ENCODE measurements at regions not wholly inside any gene's neighbourhood (a gene's known extent, or its start where the extent isn't known, plus 50 kb on each side); places are given as distances from the start of the nearest gene placed in this dataset.
"Not testable (repeated sequence)": the region's sequence is repeated elsewhere in the genome, so short reads cannot be mapped to it uniquely, and the experiment has no call there.

DNA sequence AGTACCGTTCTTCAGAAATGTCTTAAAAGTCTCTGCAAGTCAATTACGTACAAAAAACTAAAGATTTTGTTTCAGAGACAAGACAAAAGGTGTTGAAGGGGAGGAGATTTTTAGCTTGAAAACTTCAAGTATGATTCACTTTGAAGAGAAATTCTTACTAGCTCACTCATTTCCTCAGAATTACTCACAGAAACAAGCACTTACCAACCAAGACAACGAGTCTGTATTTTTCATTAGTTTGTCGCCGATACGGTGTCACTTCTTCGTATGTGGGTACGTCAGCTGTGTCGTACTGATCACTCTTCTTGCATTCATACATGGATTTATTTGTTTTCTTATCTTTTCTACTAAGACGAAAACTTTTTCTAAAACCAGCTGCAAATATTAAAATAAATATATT lies 90.6 kb upstream of the ODAD2 start:
- Histone ChIP-seq H3K27me3 (ENCODE audit: control insufficient read depth in 1 of 2, insufficient read depth in 2 of 2, low read length in 2 of 2) (no peaks in the 10 kb centered on the region), H3K4me1 (ENCODE audit: insufficient read depth, low read length) (no peaks in the 10 kb centered on the region), H3K9ac (ENCODE audit: low read length) (no peak overlapping the region), H3K4me3 (ENCODE audit: low read depth in 1 of 2, low read length in 2 of 2) (no peak overlapping the region), H3K36me3 (ENCODE audit: insufficient read depth, low read length) (peaks cover 20% of the 10 kb centered on the region), H3K9me3 (ENCODE audit: low read length) (no peaks in the 10 kb centered on the region), H3K27ac (ENCODE audit: low read depth, low read length) (no peak overlapping the region)

DNA sequence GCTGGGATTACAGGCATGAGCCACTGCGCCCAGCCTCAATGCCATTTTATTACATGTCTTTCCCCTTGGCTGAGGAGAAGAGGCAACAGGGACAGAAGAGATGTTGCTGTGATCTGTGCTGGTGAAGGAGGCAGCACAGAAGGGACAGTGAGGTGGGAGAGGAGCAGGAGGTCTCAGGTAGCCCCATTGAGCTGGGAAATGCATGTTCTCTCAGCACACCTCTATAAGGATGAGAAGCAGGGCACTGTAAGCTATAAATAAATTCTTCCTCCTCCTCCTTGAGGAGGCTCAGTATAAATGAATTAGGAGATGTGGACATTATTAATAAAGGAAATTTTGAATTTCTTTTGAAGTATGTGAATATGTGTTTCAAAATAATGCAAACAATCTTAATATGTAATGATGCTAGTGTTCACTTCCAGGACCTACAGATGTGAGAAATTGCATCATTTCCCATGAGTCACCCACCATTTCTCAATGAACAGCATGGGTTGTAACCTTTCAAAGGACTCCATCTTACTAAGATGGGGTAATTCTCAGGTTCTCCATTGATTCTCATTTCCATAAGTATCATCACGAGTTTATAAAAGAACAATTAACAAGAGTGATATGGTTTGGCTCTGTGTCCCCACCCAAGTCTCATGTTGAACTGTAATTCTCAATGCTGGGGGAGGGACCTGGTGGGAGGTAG lies 88.9 kb upstream of the ODAD2 start:
- no peak overlapping the region for H3K4me3 ChIP-seq (ENCODE audit: low read depth in 1 of 2, low read length in 2 of 2)
- H3K27me3 ChIP-seq (ENCODE audit: control insufficient read depth in 1 of 2, insufficient read depth in 2 of 2, low read length in 2 of 2): no peaks in the 10 kb centered on the region
- H3K36me3 ChIP-seq (ENCODE audit: insufficient read depth, low read length): peaks cover 20% of the 10 kb centered on the region
- H3K9me3 ChIP-seq (ENCODE audit: low read length): no peaks in the 10 kb centered on the region
- no peak overlapping the region for H3K27ac ChIP-seq (ENCODE audit: low read depth, low read length)
- no peaks in the 10 kb centered on the region for H3K4me1 ChIP-seq (ENCODE audit: insufficient read depth, low read length)
- no peak overlapping the region for H3K9ac ChIP-seq (ENCODE audit: low read length)

DNA sequence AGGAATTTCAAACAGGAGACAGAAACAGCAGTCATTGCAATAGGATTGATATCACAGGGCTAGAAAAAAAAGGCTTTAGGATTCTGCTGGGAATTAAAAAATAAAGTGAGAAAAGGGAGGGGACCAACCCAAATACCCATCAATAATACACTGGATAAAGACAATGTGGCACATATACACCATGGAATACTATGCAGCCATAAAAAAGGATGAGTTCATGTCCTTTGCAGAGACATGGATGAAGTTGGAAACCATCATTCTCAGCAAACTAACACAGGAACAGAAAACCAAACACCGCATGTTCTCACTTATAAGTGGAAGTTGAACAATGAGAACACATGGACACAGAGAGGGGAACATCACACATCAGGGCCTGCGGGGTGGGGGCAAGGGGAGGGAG lies 86.9 kb upstream of the ODAD2 start:
- H3K9me3 ChIP-seq (ENCODE audit: low read length); H3K27ac ChIP-seq (ENCODE audit: low read depth, low read length); H3K9ac ChIP-seq (ENCODE audit: low read length); H3K27me3 ChIP-seq (ENCODE audit: control insufficient read depth in 1 of 2, insufficient read depth in 2 of 2, low read length in 2 of 2); H3K4me3 ChIP-seq (ENCODE audit: low read depth in 1 of 2, low read length in 2 of 2); H3K4me1 ChIP-seq (ENCODE audit: insufficient read depth, low read length): not testable (repeated sequence)
- peaks cover 20% of the 10 kb centered on the region for H3K36me3 ChIP-seq (ENCODE audit: insufficient read depth, low read length)

GRCh38 chr10:28082885-28083284 lies 84.0 kb upstream of the ODAD2 start:
- Histone ChIP-seq H3K27ac (ENCODE audit: low read depth, low read length) (no peak overlapping the region), H3K9me3 (ENCODE audit: low read length) (no peaks in the 10 kb centered on the region), H3K9ac (ENCODE audit: low read length) (no peak overlapping the region), H3K36me3 (ENCODE audit: insufficient read depth, low read length) (peaks cover 8% of the 10 kb centered on the region), H3K4me1 (ENCODE audit: insufficient read depth, low read length) (peaks cover 6% of the 10 kb centered on the region), H3K4me3 (ENCODE audit: low read depth in 1 of 2, low read length in 2 of 2) (no peak overlapping the region), H3K27me3 (ENCODE audit: control insufficient read depth in 1 of 2, insufficient read depth in 2 of 2, low read length in 2 of 2) (no peaks in the 10 kb centered on the region)

GRCh38 chr10:28082316-28082715 lies 83.4 kb upstream of the ODAD2 start:
- H3K9me3 ChIP-seq (ENCODE audit: low read length): no peaks in the 10 kb centered on the region
- peaks cover 4% of the 10 kb centered on the region for H3K36me3 ChIP-seq (ENCODE audit: insufficient read depth, low read length)
- no peak overlapping the region for H3K4me3 ChIP-seq (ENCODE audit: low read depth in 1 of 2, low read length in 2 of 2)
- peaks cover 7% of the 10 kb centered on the region for H3K4me1 ChIP-seq (ENCODE audit: insufficient read depth, low read length)
- H3K27me3 ChIP-seq (ENCODE audit: control insufficient read depth in 1 of 2, insufficient read depth in 2 of 2, low read length in 2 of 2): no peaks in the 10 kb centered on the region
- H3K9ac ChIP-seq (ENCODE audit: low read length): no peak overlapping the region
- no peak overlapping the region for H3K27ac ChIP-seq (ENCODE audit: low read depth, low read length)

- Histone ChIP-seq H3K9me3 (ENCODE audit: low read length) (no peaks in the 10 kb centered on the region), H3K36me3 (ENCODE audit: insufficient read depth, low read length) (peaks cover 9% of the 10 kb centered on the region), H3K9ac (ENCODE audit: low read length) (no peak overlapping the region), H3K27me3 (ENCODE audit: control insufficient read depth in 1 of 2, insufficient read depth in 2 of 2, low read length in 2 of 2) (no peaks in the 10 kb centered on the region), H3K27ac (ENCODE audit: low read depth, low read length) (no peak overlapping the region), H3K4me1 (ENCODE audit: insufficient read depth, low read length) (peaks cover 7% of the 10 kb centered on the region), H3K4me3 (ENCODE audit: low read depth in 1 of 2, low read length in 2 of 2) (no peak overlapping the region)
Measured at GRCh38 chr10:28077889-28078288, 79.0 kb upstream of the ODAD2 start.

- no peak overlapping the region for H3K27ac ChIP-seq (ENCODE audit: low read depth, low read length)
- peaks cover 9% of the 10 kb centered on the region for H3K36me3 ChIP-seq (ENCODE audit: insufficient read depth, low read length)
- H3K9me3 ChIP-seq (ENCODE audit: low read length): no peaks in the 10 kb centered on the region
- peaks cover 7% of the 10 kb centered on the region for H3K4me1 ChIP-seq (ENCODE audit: insufficient read depth, low read length)
- no peak overlapping the region for H3K9ac ChIP-seq (ENCODE audit: low read length)
- H3K27me3 ChIP-seq (ENCODE audit: control insufficient read depth in 1 of 2, insufficient read depth in 2 of 2, low read length in 2 of 2): no peaks in the 10 kb centered on the region
- H3K4me3 ChIP-seq (ENCODE audit: low read depth in 1 of 2, low read length in 2 of 2): no peak overlapping the region
Measured at GRCh38 chr10:28075424-28075823, 76.5 kb upstream of the ODAD2 start.

GRCh38 chr10:28072573-28072972 lies 73.7 kb upstream of the ODAD2 start:
- Histone ChIP-seq H3K27ac (ENCODE audit: low read depth, low read length) (no peak overlapping the region), H3K9me3 (ENCODE audit: low read length) (no peaks in the 10 kb centered on the region), H3K27me3 (ENCODE audit: control insufficient read depth in 1 of 2, insufficient read depth in 2 of 2, low read length in 2 of 2) (no peaks in the 10 kb centered on the region), H3K4me3 (ENCODE audit: low read depth in 1 of 2, low read length in 2 of 2) (no peak overlapping the region), H3K36me3 (ENCODE audit: insufficient read depth, low read length) (peaks cover 5% of the 10 kb centered on the region), H3K9ac (ENCODE audit: low read length) (no peak overlapping the region), H3K4me1 (ENCODE audit: insufficient read depth, low read length) (no peaks in the 10 kb centered on the region)

DNA sequence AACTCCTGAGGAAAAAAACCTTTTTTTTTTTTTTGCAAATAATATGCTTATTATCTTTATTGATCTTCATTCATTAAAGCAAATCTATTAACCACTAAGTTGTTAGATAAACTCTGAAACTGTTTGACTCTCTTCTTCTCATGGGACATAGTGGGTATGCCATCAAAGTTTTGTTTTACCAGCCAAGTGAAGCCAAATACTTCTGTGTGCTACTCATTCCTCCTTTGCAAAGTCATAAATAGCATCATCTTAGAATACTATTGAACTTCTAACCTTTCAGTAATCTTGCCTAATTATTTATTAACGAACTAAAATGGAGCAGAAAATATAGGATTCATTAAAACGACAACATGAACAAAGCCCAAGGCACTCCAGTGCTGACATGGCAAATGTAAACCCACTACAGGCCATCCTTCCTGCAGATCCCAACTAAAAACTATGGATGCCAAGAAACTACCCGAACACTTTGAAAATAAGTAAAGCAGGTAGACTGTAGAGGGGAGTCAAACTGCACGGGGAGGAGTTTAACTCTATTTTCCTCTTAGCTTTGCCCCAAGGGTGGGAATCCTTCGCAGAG lies 61.2 kb upstream of the ODAD2 start:
- Histone ChIP-seq H3K4me1 (ENCODE audit: insufficient read depth, low read length) (no peaks in the 10 kb centered on the region), H3K27ac (ENCODE audit: low read depth, low read length) (no peak overlapping the region)

GRCh38 chr10:28058746-28059145 lies 59.9 kb upstream of the ODAD2 start:
- Histone ChIP-seq H3K27me3 (ENCODE audit: control insufficient read depth in 1 of 2, insufficient read depth in 2 of 2, low read length in 2 of 2) (no peaks in the 10 kb centered on the region), H3K36me3 (ENCODE audit: insufficient read depth, low read length) (peaks cover 4% of the 10 kb centered on the region), H3K9ac (ENCODE audit: low read length) (no peak overlapping the region), H3K4me3 (ENCODE audit: low read depth in 1 of 2, low read length in 2 of 2) (no peak overlapping the region), H3K9me3 (ENCODE audit: low read length) (no peaks in the 10 kb centered on the region), H3K27ac (ENCODE audit: low read depth, low read length) (no peak overlapping the region), H3K4me1 (ENCODE audit: insufficient read depth, low read length) (peaks cover 11% of the 10 kb centered on the region)

More for the DNA sequence above, 61.2 kb upstream of the ODAD2 start:
- H3K36me3 ChIP-seq (ENCODE audit: insufficient read depth, low read length): peaks cover 4% of the 10 kb centered on the region
- no peak overlapping the region for H3K9ac ChIP-seq (ENCODE audit: low read length)
- H3K4me3 ChIP-seq (ENCODE audit: low read depth in 1 of 2, low read length in 2 of 2): no peak overlapping the region
- no peaks in the 10 kb centered on the region for H3K27me3 ChIP-seq (ENCODE audit: control insufficient read depth in 1 of 2, insufficient read depth in 2 of 2, low read length in 2 of 2)
- no peaks in the 10 kb centered on the region for H3K9me3 ChIP-seq (ENCODE audit: low read length)

GRCh38 chr10:28054228-28054860 lies 55.5 kb upstream of the ODAD2 start:
- H3K4me1 ChIP-seq (ENCODE audit: insufficient read depth, low read length): peaks cover 11% of the 10 kb centered on the region

DNA sequence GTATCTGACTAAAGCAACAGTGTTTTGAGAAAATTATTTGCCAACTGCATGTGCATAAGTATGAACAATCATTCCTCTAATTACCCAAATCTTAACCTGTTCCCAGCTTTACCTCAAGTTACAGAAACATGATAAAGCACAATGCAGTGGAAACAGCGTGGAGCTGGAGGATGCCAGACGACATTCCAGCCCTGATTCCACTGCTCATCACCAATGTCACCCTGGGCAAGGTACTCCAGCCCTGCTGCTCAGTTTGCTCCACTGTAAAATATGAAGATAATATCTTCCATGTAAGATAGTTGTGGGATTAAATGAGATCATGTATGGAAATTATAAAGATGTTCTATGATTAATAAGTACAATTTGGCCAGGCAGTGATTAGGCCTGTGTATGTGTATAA lies 50.4 kb upstream of the ODAD2 start:
- H3K9ac ChIP-seq (ENCODE audit: low read length): no peak overlapping the region
- no peaks in the 10 kb centered on the region for H3K36me3 ChIP-seq (ENCODE audit: insufficient read depth, low read length)
- no peaks in the 10 kb centered on the region for H3K27me3 ChIP-seq (ENCODE audit: control insufficient read depth in 1 of 2, insufficient read depth in 2 of 2, low read length in 2 of 2)
- no peak overlapping the region for H3K4me3 ChIP-seq (ENCODE audit: low read depth in 1 of 2, low read length in 2 of 2)
- no peaks in the 10 kb centered on the region for H3K9me3 ChIP-seq (ENCODE audit: low read length)
- peaks cover 3% of the 10 kb centered on the region for H3K4me1 ChIP-seq (ENCODE audit: insufficient read depth, low read length)
- H3K27ac ChIP-seq (ENCODE audit: low read depth, low read length): no peak overlapping the region

More at GRCh38 chr10:28054228-28054860, 55.5 kb upstream of the ODAD2 start:
- H3K27ac ChIP-seq (ENCODE audit: low read depth, low read length): peak overlapping the region; percentile 12
- no peak overlapping the region for H3K9ac ChIP-seq (ENCODE audit: low read length)
- H3K27me3 ChIP-seq (ENCODE audit: control insufficient read depth in 1 of 2, insufficient read depth in 2 of 2, low read length in 2 of 2): no peaks in the 10 kb centered on the region
- H3K9me3 ChIP-seq (ENCODE audit: low read length): no peaks in the 10 kb centered on the region
- H3K4me3 ChIP-seq (ENCODE audit: low read depth in 1 of 2, low read length in 2 of 2): no peak overlapping the region
- H3K36me3 ChIP-seq (ENCODE audit: insufficient read depth, low read length): peaks cover 4% of the 10 kb centered on the region

Data from muscle layer of colon (tissue), 2 donors.